GM19452 (cell line): ENCODE measurements at regions not wholly inside any gene's neighbourhood (a gene's known extent, or its start where the extent isn't known, plus 50 kb on each side); places are given as distances from the start of the nearest gene placed in this dataset.
"Not testable (repeated sequence)": the region's sequence is repeated elsewhere in the genome, so short reads cannot be mapped to it uniquely, and the experiment has no call there.

Experiments
- ATAC-seq: cut with Tn5 transposase; IDR thresholded peaks from one replicate; pipeline ENCODE4 v1.9.1; 2021; ENCODE audit not compliant: unreplicated experiment

DNA sequence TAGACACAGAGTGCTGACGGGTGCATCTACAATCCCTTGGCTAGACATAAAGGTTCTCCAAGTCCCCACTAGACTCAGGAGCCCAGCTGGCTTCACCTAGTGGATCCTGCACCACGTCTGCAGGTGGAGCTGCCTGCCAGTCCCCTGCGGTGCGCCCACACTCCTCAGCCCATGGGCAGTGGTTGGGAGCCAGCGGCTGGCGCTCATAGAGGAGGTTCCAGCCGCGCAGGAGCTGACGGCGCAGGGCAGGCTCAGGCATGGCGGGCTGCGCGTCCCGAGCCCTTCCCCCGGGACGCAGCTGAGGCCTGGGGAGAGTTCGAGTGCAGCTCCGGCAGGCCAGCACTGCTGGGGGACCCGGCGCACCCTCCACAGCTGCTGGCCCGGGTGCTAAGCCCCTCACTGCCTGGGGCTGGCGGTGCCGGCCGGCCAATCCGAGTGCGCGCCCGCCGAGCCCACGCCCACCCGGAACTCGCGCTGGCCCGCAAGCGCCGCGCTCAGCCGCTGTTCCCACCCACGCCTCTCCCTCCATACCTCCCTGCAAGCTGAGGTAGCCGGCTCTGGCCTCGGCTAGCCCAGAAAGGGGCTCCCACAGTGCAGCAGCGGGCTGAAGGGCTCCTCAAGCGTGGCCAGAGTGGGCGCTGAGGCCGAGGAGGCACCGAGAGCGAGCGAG is 1364.5 kb upstream of the WWC1 start:
- not testable (repeated sequence) for ATAC-seq

DNA sequence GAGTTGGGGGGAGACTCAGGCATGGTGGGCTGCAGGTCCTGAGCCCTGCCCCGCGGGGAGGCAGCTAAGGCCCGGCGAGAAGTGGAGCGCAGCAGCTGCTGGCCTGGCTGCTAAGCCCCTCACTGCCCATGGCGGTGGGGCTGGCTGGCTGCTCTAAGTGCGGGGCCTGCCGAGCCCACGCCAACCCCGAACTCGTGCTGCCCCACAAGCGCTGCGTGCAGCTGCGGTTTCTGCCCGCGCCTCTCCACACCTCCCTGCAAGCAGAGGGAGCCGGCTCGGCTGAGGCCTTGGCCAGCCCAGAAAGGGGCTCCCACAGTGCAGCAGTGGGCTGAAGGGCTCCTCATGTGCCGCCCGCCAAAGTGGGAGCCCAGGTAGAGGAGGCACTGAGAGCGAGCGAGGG is 1355.1 kb upstream of the WWC1 start:
- no peak for ATAC-seq

DNA sequence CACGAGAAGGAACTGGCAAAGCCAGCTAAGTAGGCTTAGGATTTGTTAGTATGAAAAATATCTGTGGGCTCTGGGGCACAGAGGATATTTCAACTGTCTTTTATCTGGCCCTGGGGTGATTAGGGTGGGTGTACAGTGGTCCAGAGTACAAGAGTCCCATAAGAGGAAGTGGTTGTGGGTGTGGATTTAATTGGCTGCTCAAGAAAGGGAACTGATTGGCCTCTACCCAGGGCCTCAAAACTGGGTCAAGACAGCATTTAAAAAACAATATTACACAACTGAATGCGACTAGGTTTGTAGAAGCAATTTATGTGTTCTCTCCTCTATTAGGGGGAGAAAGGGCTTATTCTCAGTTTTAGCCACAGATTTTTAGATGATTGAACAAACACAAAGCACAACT is 1353.4 kb upstream of the WWC1 start:
- ATAC-seq, result no peak

DNA sequence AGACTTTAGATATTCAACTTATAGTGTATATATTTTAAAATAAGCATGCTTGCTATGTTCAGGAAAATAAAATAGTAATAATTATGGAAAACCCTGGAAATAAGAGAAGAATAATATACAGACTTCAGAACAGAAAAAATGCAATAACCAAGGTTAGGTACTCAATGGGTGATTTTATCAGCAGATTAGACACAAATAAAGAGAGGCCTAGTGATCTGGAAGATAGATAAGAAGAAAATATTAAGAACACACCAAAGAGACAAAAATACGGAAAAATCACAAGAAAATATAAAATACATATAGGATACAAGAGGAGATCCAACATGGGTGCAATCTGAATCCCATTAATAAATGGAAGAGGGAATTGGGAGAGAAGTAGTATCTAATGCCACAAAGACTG is 1348.5 kb upstream of the WWC1 start:
- no peak for ATAC-seq

DNA sequence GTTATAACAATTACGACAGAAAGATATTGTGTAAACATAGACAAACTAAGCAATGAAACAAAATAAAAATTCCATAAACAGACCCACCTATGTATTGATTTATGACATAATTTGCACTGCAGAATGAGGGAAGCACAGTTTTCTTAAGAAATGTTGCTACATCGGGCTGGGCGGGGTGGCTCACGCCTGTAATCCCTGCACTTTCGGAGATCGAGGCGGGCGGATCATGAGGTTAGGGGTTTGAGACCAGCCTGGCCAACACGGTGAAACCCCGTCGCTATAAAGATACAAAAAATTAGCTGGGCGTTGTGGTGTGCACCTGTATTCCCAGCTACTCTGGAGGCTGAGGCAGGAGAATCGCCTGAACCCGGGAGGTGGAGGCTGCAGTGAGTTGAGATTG is 1344.4 kb upstream of the WWC1 start:
- no peak for ATAC-seq

- no peak for ATAC-seq
Observed at GRCh38 chr5:166948679-166949078, 1342.8 kb upstream of the WWC1 start.

- no peak for ATAC-seq
Observed at GRCh38 chr5:166952048-166952447, 1339.4 kb upstream of the WWC1 start.

- ATAC-seq, result no peak
Observed at GRCh38 chr5:166957782-166958181, 1333.7 kb upstream of the WWC1 start.

- no peak for ATAC-seq
Observed at GRCh38 chr5:166959766-166960165, 1331.7 kb upstream of the WWC1 start.

- no peak for ATAC-seq
Observed at GRCh38 chr5:166961028-166961427, 1330.4 kb upstream of the WWC1 start.

DNA sequence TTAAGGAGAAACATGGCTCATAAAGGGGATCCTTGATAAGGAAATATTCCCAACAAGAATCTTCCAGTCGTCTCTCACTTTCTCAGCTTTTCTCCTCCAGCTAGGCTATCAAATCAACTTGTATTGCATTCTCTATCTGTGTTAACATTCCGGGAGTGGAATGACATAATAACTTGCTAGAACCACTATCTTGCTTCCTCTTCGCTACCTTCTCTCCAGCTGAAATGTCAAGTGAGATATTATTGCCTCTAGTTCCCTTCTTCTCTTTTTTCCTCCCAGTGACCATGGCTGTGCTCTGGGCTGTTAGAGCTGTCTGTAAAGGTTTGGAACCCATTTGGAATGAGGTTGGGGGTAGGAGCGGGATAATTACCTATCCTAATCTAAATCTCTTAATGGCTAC is 1329.5 kb upstream of the WWC1 start:
- no peak for ATAC-seq

GRCh38 chr5:166962461-166962860 is 1329.0 kb upstream of the WWC1 start:
- no peak for ATAC-seq

DNA sequence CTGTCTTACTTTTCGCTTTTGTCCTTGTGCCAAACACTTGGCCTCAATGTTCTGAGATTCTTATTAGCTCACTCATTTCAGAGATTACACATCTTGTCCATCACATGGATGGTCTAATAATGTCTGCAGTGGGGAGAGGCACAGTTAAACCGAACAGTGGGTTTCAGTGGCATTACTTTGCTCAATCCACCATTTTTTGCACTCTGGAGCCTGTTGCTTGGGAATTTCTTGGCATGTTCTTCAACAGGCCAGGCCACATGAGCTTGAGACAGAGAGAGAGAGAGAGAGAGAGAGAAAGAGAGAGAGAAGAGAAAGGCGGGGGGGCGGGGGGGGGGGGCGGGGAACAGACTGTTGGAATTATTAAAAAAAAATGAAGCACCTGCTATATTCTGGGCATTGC is 1327.8 kb upstream of the WWC1 start:
- no peak for ATAC-seq

- no peak for ATAC-seq
Observed at GRCh38 chr5:166977911-166978422, 1313.5 kb upstream of the WWC1 start.

GRCh38 chr5:166979307-166979895 is 1312.0 kb upstream of the WWC1 start:
- ATAC-seq, result no peak

DNA sequence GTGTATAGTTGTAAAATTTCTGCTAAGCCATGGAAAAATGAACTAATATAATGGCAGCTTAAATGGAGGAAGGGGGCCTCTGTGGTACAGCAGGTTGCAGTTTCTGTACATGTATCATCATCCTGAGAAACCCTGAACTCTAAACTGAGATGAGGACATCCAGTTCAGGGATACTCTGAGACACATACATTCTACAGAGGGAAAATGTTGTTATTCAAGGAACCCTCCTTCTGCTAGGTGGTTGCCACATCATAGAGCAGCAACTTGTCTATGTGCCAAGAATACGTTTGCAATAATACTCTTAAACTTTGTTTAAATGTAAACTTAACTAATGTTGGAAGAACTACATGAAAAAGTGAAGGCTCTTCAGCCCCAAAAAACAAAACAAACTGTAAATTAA is 1310.8 kb upstream of the WWC1 start:
- no peak for ATAC-seq

GRCh38 chr5:166982226-166982625 is 1309.2 kb upstream of the WWC1 start:
- ATAC-seq, result no peak

DNA sequence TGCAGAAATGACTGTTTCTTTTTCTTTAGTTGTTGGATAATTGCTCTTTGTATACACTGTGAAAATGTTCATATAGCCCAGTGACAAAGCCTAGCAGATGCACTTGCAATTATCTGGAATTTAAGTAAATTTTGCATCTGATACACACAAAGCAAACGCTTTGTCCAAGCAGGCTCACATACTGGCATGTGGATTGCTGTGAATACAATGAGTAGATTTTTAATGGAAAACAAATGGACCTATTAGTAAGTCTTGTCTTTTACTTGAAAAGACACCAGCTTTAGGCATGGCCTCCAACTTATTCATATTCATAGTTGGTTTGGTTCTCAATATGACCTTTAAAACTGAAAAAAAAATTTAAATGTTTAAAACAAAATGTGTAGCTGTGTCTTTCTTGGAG is 1299.8 kb upstream of the WWC1 start:
- ATAC-seq, result no peak

DNA sequence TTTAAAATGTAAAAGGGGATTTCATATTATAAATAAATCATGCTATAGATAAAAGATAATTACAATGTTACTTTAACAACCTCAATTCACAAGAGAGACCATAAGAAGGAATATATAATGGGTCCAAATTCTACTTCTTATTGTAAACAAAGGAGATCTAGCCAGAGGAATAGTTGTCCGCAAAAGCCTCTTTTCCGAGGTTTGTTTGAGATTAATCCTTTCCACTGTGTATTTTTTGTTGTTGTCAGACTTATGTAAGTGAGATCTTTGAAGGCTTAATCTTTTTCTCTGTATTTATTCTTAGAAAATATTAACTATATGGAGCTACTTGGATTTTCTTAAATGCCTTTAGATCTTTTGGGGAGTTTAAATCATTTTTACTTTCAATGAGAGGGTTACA is 1299.3 kb upstream of the WWC1 start:
- ATAC-seq, result no peak

DNA sequence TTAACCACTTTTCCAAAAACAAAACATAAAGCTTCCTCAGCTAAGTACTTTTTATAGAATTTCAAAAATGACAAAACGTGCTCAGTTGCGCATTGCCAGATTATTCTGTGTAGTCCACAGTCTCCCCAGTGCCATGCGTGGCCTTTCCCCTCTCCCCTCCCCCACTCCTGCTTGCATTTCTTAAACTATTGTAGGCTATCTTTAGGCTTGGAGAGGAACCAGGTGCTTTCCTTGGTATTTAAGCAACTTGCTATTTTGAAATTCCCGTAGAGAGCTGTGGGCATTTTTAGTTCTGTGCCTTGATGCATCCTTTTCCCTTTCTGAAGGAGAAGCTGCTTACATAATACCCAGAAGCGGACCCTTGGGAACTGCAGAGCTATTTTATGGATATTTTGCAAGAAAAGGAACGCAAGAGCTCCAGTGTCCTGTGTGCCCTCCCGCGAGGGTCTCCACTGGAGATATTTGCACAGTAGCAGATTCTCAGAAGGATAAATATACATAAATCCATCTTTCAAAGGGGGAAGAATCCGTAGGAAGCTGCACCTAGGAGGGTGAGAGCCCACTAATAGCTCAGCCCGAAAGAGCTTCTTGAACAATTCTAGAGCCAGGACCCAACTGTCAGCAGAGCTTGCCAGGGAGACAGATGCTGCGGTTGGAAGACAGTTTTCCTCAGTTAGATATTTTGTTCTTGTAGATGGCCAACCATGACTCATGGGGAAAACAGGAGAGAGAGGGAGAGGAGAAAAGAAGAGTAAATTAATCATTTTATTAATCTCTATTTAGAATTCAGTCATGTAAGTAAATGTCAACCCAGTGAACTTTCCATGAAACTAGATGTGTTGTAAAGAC is 1298.3 kb upstream of the WWC1 start:
- no peak for ATAC-seq

DNA sequence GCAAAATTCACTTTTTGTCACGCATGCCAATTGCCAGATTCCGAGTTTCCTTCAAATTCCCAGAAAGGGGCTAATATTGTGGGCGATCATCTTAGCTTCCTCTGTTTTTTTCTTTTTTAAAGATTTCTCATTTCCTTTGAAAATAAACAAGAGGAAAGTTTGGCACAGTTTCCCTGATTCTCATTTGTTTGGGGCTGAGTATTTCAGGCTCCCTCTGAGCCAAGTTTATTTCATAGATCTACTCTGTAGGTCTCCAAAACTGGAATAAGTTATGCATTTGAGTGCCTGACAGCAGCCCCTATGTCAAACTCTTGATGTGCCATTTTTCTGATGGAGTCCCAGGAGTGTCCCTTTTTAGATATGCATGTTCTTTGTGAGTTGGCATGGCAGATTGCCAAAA is 1297.2 kb upstream of the WWC1 start:
- no peak for ATAC-seq

DNA sequence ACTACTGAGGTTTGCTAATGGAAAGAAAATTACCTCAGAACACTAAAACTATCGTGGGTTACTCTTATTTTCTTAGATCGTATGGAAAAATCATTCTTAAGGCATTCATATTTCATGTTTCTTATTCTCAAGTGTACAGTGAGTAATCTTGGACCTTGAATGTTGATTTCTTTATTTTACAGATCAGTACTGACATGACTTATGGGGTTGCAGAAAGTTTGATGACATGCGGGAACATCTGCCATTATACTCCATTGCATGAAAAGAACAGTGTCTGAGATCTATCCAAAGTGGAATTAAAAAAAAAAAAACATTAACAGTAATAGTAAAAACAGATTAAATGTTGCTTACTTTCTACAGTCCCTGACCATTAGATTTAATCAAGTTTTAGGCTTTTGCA is 1290.2 kb upstream of the WWC1 start:
- ATAC-seq, result no peak
